ENCODE measurements at regions not wholly inside any gene's neighbourhood (a gene's known extent, or its start where the extent isn't known, plus 50 kb on each side); places are given as distances from the start of the nearest gene placed in this dataset.
A peak's percentile ranks its signal among the peaks of the same experiment; 100 is the strongest.

- DNase-seq = no peak
These were observed 56.1 kb downstream of the RMI2 start for GRCh38 chr16:11401161-11402050.

- no peak for DNase-seq
These were observed 56.9 kb downstream of the RMI2 start for GRCh38 chr16:11402051-11402744.

- DNase-seq = no peak
These were observed 57.7 kb downstream of the RMI2 start for GRCh38 chr16:11402745-11403533.

GRCh38 chr16:11403534-11403795, 58.2 kb downstream of the RMI2 start:
- DNase-seq = no peak

- DNase-seq = no peak
These were observed 58.7 kb downstream of the RMI2 start for GRCh38 chr16:11403920-11404319.

GRCh38 chr16:11404603-11405002, 59.3 kb downstream of the RMI2 start:
- DNase-seq = no peak

- no peak for DNase-seq
These were observed 60.3 kb downstream of the RMI2 start for GRCh38 chr16:11405331-11406176.

GRCh38 chr16:11406177-11406560, 60.9 kb downstream of the RMI2 start:
- DNase-seq = no peak

GRCh38 chr16:11407047-11407982, 62.1 kb downstream of the RMI2 start:
- DNase-seq = peak; percentile 68

- DNase-seq = no peak
These were observed 63.0 kb downstream of the RMI2 start for GRCh38 chr16:11408216-11408615.

GRCh38 chr16:11409398-11409797, 64.1 kb downstream of the RMI2 start:
- DNase-seq = no peak

- DNase-seq = no peak
These were observed 65.3 kb downstream of the RMI2 start for GRCh38 chr16:11410376-11411058.

- no peak for DNase-seq
These were observed 65.8 kb downstream of the RMI2 start for GRCh38 chr16:11411059-11411550.

GRCh38 chr16:11412175-11412904, 67.1 kb downstream of the RMI2 start:
- DNase-seq = no peak

- DNase-seq = no peak
These were observed 68.0 kb downstream of the RMI2 start for GRCh38 chr16:11412965-11413887.

- no peak for DNase-seq
These were observed 68.8 kb downstream of the RMI2 start for GRCh38 chr16:11413907-11414595.

GRCh38 chr16:11414815-11415775, 69.8 kb downstream of the RMI2 start:
- DNase-seq = no peak
